Fibroblast of the conjunctiva (primary cell): ENCODE measurements at regions not wholly inside any gene's neighbourhood (a gene's known extent, or its start where the extent isn't known, plus 50 kb on each side); places are given as distances from the start of the nearest gene placed in this dataset.
"Not testable (repeated sequence)": the region's sequence is repeated elsewhere in the genome, so short reads cannot be mapped to it uniquely, and the experiment has no call there.

Experiments used
- DNase-seq: peaks from one replicate; pipeline ENCODE4 v3.0.0-alpha.2; 2010; ENCODE audit warnings: low read depth

GRCh38 chr18:1488957-1489356, 584.3 kb downstream of the ADCYAP1 start:
- no peak for DNase-seq

GRCh38 chr18:1495387-1495786, 590.7 kb downstream of the ADCYAP1 start:
- no peak for DNase-seq

GRCh38 chr18:1496096-1496495, 591.4 kb downstream of the ADCYAP1 start:
- no peak for DNase-seq

- DNase-seq = no peak
Measured at GRCh38 chr18:1498216-1498615, 593.5 kb downstream of the ADCYAP1 start.

DNA sequence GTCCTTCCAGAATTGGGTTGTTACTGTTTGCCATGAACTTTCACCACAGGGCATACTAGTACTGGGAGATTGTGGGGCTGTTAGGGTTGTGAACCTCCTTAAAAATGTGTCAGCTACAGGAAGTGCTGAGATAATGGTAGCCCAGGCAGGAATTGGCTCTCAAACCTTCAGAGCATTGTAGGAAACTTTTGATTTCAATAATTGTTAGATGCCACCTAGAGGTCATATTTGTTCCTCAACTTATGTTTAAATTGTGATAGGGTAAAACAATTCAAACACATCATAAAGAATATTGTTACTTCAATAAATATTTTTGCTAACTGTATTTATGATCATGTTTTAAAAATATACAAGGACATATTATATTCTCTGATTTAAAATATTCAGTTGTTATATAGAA, 594.6 kb downstream of the ADCYAP1 start:
- DNase-seq = no peak

- DNase-seq = no peak
Measured at GRCh38 chr18:1503847-1504246, 599.2 kb downstream of the ADCYAP1 start.

GRCh38 chr18:1505856-1506255, 601.2 kb downstream of the ADCYAP1 start:
- no peak for DNase-seq

DNA sequence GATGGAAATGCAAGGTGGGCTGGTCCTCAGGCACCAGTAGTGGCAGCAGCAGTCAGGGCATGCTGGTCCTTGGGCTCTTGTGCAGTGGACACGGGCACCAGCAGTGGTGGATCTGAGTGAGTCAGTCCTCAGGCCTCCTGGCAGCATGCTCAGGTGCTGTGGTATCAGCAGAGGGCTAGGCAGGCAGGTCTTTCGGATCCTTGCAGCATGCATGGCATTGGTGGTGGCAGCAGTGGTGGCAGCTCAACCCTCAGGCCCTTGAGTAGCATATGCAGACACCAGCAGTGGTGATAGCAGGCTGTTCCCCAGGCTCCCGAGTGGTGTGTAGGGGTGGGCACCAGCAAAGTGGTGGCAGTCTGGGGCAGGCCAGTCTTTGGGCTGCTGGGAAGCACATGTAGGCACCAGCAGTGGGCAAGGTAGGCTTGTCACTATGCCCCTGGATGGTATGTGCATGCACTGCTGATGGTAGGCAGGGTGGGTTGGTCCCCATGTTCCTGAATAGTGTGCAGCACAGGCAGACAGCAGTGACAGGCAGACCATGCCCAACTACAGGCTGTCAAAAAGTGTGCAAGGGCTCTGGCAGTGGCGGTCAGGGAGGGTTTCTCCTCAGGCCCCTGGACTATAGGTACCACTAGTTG, 606.0 kb downstream of the ADCYAP1 start:
- no peak for DNase-seq

DNA sequence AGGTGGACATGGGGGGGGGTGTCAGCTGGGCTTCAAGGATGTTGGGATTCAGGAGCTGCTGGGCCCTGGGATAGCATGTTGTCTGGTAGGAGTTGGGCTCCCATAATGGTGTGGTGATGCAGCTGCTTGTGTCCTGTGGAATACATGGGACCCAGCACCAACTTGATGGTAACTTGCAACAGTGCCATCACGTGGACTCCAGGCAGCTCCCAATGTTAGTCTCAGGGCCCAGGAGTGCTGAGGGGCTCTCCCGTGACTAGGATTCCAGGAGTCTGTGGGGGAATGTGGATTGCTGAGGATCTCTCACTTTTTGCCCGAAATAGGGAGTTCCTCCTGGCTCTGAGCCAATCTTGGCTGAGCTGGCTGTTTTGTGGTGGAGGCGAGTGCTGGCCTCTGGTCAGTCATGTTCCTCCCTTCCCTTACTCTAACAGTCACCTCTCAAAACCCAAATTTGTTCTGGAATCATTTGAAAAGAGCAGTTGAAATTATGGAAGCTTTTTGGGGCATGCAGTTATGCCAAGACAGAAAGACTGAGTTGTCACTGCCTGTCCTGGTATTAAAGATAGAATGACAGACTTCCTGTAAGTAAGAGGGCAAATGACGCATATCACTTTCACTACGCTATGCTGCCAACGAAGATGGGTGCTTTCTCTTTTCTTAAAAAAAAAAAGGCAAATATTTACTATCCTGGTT, 607.1 kb downstream of the ADCYAP1 start:
- no peak for DNase-seq

GRCh38 chr18:1513519-1513918, 608.8 kb downstream of the ADCYAP1 start:
- no peak for DNase-seq

GRCh38 chr18:1521588-1522248, 617.0 kb downstream of the ADCYAP1 start:
- not testable (repeated sequence) for DNase-seq

DNA sequence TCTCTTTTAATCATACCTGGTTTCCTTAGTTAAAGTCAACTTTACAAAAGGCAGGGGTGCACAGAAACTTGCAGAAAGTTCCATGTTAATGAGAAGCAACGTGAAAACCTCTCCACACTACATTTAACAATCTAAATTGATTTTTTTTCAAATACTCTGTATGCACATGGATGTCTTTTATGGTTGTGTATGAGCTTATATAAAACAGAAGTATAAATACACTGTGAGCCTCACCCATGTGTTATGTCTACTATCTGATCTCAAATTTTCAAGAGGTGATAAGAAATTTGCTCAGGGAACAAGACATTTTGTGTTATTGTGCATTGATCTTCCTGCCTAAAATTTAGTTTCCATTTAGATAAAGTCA, 617.6 kb downstream of the ADCYAP1 start:
- no peak for DNase-seq

DNA sequence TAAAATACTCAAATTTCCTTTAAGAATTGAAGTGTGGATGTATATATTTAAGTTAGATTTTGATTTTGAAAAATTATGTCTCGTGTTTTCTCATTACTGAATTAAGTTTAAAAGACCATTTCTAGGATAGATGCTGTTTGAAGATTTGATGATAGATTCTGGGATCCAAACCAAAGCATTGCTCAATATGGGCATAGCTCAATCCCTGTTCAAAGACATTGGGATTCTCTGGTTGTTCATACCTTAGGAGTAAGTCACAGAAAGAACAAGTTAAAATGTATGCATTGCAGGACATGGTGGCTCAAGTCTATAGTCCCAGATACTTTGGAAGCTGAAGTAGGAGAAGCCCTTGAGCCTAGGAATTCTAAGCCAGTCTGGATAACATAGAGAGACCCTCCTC, 622.3 kb downstream of the ADCYAP1 start:
- DNase-seq = no peak

- no peak for DNase-seq
Measured at GRCh38 chr18:1527805-1528204, 623.1 kb downstream of the ADCYAP1 start.

GRCh38 chr18:1528447-1528846, 623.8 kb downstream of the ADCYAP1 start:
- no peak for DNase-seq

DNA sequence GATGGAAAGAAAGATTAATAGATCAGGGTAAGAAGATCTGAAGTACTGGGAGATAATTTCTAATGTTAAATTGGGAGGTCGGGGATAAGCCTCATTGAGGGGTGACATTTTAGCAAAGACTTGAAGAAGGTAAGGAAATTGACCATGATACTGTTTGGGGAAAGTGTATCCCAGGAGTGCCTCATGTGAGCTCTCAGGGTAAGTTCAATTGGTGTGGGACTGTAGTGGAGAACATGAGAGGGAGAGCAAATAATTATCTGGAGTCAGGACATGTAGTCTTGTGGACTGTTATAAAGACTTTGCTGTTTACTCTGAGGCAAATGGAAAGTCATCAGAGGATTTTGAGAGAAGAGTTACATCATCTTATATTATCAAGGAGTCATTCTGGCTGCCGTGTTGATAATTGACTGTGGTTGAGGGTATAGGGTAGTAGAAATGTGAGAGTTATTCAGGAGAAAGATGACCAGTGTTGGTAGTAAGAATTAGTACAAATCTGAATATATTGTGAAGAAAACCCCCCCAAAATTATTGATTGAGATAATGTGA, 624.4 kb downstream of the ADCYAP1 start:
- DNase-seq = no peak

DNA sequence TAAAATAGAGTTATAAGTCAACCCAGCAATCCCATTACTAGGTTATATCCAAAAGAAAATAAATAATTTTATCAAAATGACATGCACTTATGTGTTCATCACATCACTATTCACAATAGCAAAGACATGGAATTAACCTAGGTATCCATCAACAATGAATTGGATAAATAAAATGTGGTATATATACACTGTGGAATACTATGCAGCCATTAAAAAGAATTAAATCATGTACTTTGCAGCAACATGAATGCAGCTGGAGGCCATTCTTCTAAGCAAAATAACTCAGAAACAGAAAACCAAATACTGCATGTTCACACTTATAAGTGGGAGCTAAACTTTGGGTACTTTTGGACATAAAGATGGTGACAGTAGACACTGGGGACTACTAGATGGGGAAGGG, 626.0 kb downstream of the ADCYAP1 start:
- no peak for DNase-seq

- no peak for DNase-seq
Measured at GRCh38 chr18:1539276-1539675, 634.6 kb downstream of the ADCYAP1 start.

DNA sequence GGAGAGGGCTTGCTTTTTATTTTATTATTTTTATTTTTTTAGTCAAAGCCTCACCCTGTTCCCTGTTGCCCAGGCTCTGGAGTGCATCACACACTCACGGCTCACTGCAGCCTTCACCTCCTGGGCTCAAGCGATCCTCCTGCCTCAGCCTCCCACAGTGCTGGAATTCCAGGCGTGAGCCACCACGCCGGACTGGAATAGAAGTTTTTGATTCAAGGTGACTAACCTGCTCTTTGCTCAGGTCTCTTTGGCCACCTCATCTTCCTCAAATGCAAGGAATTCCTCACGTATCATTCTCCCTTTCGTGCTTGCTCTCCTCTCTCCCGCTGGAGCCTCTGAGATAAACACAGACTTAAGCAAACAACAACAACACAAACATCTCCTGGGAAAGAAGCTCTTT, 636.8 kb downstream of the ADCYAP1 start:
- no peak for DNase-seq

DNA sequence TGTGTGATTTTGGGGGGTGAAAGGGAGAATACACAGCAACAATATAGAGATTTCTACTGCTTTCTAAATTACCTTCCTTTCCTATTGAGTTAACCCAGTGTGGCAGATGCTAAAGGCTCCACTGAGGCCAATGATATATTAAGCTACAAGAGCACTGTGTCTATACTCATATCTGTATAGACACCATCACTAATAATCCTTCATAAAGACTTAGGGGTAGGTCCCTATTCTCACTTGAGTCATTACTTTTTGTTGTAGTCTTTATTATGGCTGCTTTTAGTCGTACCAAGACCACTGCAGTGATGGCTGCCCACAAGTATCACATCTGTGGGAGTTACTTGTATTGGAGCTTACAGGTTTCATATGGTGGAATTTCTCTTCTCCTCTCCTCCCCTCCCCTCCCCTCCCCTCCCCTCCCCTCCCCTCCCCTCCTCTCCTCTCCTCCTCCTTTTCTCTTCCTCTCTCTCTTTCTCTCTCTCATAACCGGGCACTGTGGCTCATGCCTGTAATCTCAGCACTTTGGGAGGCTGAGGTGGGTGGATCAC, 637.6 kb downstream of the ADCYAP1 start:
- no peak for DNase-seq

GRCh38 chr18:1544016-1544415, 639.3 kb downstream of the ADCYAP1 start:
- DNase-seq = no peak

DNA sequence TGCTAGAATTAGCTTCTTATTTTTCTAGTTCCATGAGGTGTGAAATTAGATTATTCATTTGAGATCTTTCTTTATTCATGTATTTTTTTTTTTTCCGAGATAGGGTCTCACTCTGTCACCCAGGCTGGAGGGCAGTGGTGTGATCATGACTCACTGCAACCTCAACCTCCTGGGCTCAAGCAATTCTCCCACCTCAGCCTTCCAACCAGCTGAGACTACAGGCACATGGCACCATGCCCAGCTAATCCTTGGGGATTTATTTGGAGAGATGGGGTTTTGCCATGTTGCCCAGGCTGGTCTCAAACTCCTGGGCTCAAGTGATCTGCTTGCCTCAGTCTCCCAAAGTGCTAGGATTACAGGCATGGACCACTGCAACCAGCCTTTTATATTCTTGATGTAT, 653.0 kb downstream of the ADCYAP1 start:
- not testable (repeated sequence) for DNase-seq

DNA sequence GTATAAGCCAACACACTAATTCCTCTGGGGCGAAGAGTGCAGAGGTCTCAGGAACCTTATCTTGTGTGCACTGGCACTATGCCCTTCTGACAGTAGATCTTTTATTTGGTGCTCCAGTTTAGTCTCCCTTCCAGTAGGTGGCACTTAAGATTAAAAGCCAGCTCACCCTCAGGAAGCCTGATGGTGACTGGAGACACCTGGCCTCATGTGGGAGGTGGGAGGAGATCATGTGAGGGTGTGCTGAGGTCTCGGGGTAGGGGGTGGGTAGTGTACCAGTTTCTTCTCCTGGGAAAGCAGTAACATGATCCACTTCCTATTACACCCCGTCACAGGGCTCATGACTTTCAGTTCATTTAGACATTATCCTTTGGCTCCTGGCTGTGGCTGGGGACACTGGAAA, 654.9 kb downstream of the ADCYAP1 start:
- no peak for DNase-seq
